H1 (cell line): ENCODE measurements at regions not wholly inside any gene's neighbourhood (a gene's known extent, or its start where the extent isn't known, plus 50 kb on each side); places are given as distances from the start of the nearest gene placed in this dataset.

Experiments used
- CTCF ChIA-PET: fragments of 300-600 bp; sonication (Branson Sonifier 250); formaldehyde crosslinking; loops from one replicate; lab custom pipeline; 2021; ENCODE audit not compliant: partially characterized antibody; lab: Charles Lee
- POLR2A ChIA-PET: fragments of 300-600 bp; sonication (Branson Sonifier 250); formaldehyde crosslinking; loops from one replicate; lab custom pipeline; 2021; ENCODE audit warnings: inconsistent platforms; ENCODE audit not compliant: partially characterized antibody; lab: Charles Lee
- DNase-seq, 2 experiments: peaks; one replicate each; pipeline versions ENCODE4 v3.0.0 to v3.0.0-alpha.2; 2010 to 2022; ENCODE audit warnings: low spot score in 2 of 2, low read depth in 1 of 2, mixed read lengths in 1 of 2
- FAIRE-seq: peaks from 2 replicates; lab custom pipeline; 2011; peaks lifted over from hg19 to GRCh38; lab: Jason Lieb, UNC
- H2AFZ ChIP-seq: 2 replicates; pipeline ENCODE4 v1.8.1; 2012; ENCODE audit warnings: low read length, inconsistent platforms
- H2AK5ac ChIP-seq: 2 replicates; pipeline ENCODE4 v1.6.1; 2013; ENCODE audit warnings: low read depth, low read length
- H2BK120ac ChIP-seq: replicated peaks from 2 replicates; pipeline ENCODE3; 2013; ENCODE audit warnings: low read depth, low read length, inconsistent platforms
- H2BK12ac ChIP-seq: 2 replicates; pipeline ENCODE4 v1.6.1; 2013; ENCODE audit warnings: low read depth, low read length
- H2BK15ac ChIP-seq: 2 replicates; pipeline ENCODE4 v1.6.1; 2013; ENCODE audit warnings: low read length
- H2BK20ac ChIP-seq: 2 replicates; pipeline ENCODE4 v1.6.1; 2013; ENCODE audit warnings: low read length
- H2BK5ac ChIP-seq: 2 replicates; pipeline ENCODE4 v1.6.1; 2013; ENCODE audit warnings: low read depth, low read length
- H3K14ac ChIP-seq: 2 replicates; pipeline ENCODE4 v1.6.1; 2013; ENCODE audit warnings: inconsistent platforms; ENCODE audit not compliant: insufficient read length
- H3K18ac ChIP-seq: 2 replicates; pipeline ENCODE4 v1.6.1; 2013; ENCODE audit warnings: low read length; ENCODE audit errors: extremely low read depth
- H3K23ac ChIP-seq: 2 replicates; pipeline ENCODE4 v1.6.1; 2013; ENCODE audit warnings: inconsistent platforms; ENCODE audit not compliant: insufficient read length
- H3K23me2 ChIP-seq: 2 replicates; pipeline ENCODE4 v1.6.1; 2013; ENCODE audit warnings: low read depth, low read length
- H3K27ac ChIP-seq: 2 replicates; pipeline ENCODE4 v1.6.1; 2011; ENCODE audit warnings: low read depth, low read length, inconsistent platforms
- H3K27me3 ChIP-seq, 4 experiments: replicated peaks in 1 of 4; 1 replicate in 1 of 4; 2 replicates in 3 of 4; pipeline versions ENCODE4 v1.6.1 to v1.8.1; 2011 to 2013; ENCODE audit warnings: low read length in 3 of 4, mild to moderate bottlenecking in 3 of 4, inconsistent platforms in 2 of 4, mixed read lengths in 2 of 4, moderate library complexity in 1 of 4; ENCODE audit not compliant: control insufficient read depth in 3 of 4, insufficient read depth in 3 of 4; ENCODE audit errors: extremely low read depth in 1 of 4
- H3K36me3 ChIP-seq, 4 experiments: 2 replicates each; pipeline versions ENCODE4 v1.6.1 to v1.8.1; 2011 to 2013; ENCODE audit warnings: mild to moderate bottlenecking in 4 of 4, low read length in 3 of 4, moderate library complexity in 2 of 4, control low read depth in 1 of 4, inconsistent platforms in 1 of 4; ENCODE audit not compliant: insufficient read depth in 4 of 4, control insufficient read depth in 2 of 4
- H3K4ac ChIP-seq: replicated peaks from 2 replicates; pipeline ENCODE3; 2013; ENCODE audit warnings: low read length, low read depth, mixed read lengths, inconsistent platforms; ENCODE audit not compliant: insufficient read length
- H3K4me1 ChIP-seq, 4 experiments: replicated peaks in 1 of 4; 1 replicate in 1 of 4; 2 replicates in 3 of 4; pipeline versions ENCODE4 v1.6.1 to v1.8.1; 2011 to 2013; ENCODE audit warnings: low read length in 3 of 4, inconsistent platforms in 2 of 4, mixed read lengths in 1 of 4; ENCODE audit not compliant: insufficient read depth in 4 of 4, control insufficient read depth in 3 of 4
- H3K4me2 ChIP-seq, 2 experiments: 2 replicates each; pipeline versions ENCODE4 v1.6.1 to v1.8.1; 2011 to 2013; ENCODE audit warnings: low read depth in 2 of 2, low read length in 2 of 2, control low read depth in 1 of 2, inconsistent platforms in 1 of 2, mild to moderate bottlenecking in 1 of 2; ENCODE audit not compliant: insufficient read depth in 1 of 2
- H3K4me3 ChIP-seq, 4 experiments: fragments of 200-600, 300-600 bp in 1 of 4; sonication (generic), shearing (Covaris generic), sonication (Bioruptor Twin) in 1 of 4; 2 replicates each; pipeline versions ENCODE4 v1.5.1 to v1.8.1; 2011 to 2016; ENCODE audit warnings: low read length in 4 of 4, low read depth in 3 of 4, control low read depth in 2 of 4, inconsistent platforms in 2 of 4, mild to moderate bottlenecking in 2 of 4, mixed read lengths in 1 of 4, moderate library complexity in 1 of 4; ENCODE audit not compliant: insufficient read depth in 2 of 4; ENCODE audit errors: extremely low read depth in 1 of 4
- H3K56ac ChIP-seq: replicated peaks from 2 replicates; pipeline ENCODE3; 2013; ENCODE audit warnings: low read depth, mild to moderate bottlenecking, mixed read lengths, low read length, inconsistent platforms; ENCODE audit not compliant: insufficient read length
- H3K79me1 ChIP-seq: 2 replicates; pipeline ENCODE4 v1.6.1; 2013; ENCODE audit warnings: low read depth, low read length, control low read depth
- H3K79me2 ChIP-seq, 2 experiments: 2 replicates each; pipeline versions ENCODE4 v1.6.1 to v1.8.1; 2012 to 2013; ENCODE audit warnings: low read length in 2 of 2, mild to moderate bottlenecking in 2 of 2, inconsistent platforms in 1 of 2; ENCODE audit not compliant: insufficient read depth in 2 of 2, control insufficient read depth in 1 of 2
- H3K9ac ChIP-seq, 4 experiments: replicated peaks in 1 of 4; 1 replicate in 1 of 4; 2 replicates in 3 of 4; pipeline versions ENCODE4 v1.6.1 to v1.8.1; 2011 to 2013; ENCODE audit warnings: low read depth in 3 of 4, low read length in 3 of 4, control low read depth in 2 of 4, mild to moderate bottlenecking in 2 of 4, moderate library complexity in 2 of 4, inconsistent platforms in 1 of 4; ENCODE audit errors: extremely low read depth in 1 of 4
- H3K9me3 ChIP-seq, 2 experiments: 2 replicates each; pipeline versions ENCODE4 v1.6.1 to v1.8.1; 2012 to 2013; ENCODE audit warnings: mild to moderate bottlenecking in 2 of 2, moderate library complexity in 2 of 2, control low read depth in 1 of 2, inconsistent platforms in 1 of 2, low read depth in 1 of 2, low read length in 1 of 2, mixed read lengths in 1 of 2; ENCODE audit not compliant: insufficient read depth in 2 of 2
- H4K20me1 ChIP-seq, 2 experiments: replicated peaks in 1 of 2; 2 replicates each; pipeline versions ENCODE3 to v1.8.1; 2011 to 2013; ENCODE audit warnings: inconsistent platforms in 2 of 2, low read length in 2 of 2, mild to moderate bottlenecking in 1 of 2; ENCODE audit not compliant: insufficient read depth in 2 of 2, control insufficient read depth in 1 of 2
- H4K5ac ChIP-seq: 2 replicates; pipeline ENCODE4 v1.6.1; 2013; ENCODE audit warnings: low read length, low read depth, mixed read lengths, inconsistent platforms; ENCODE audit not compliant: insufficient read length
- H4K8ac ChIP-seq: 2 replicates; pipeline ENCODE4 v1.8.0; 2013; ENCODE audit warnings: mild to moderate bottlenecking, moderate library complexity, low read length, inconsistent platforms; ENCODE audit not compliant: insufficient read depth; ENCODE audit errors: extremely low read depth
- H4K91ac ChIP-seq: replicated peaks from 2 replicates; pipeline ENCODE3; 2013; ENCODE audit warnings: low read length, mixed read lengths, inconsistent platforms; ENCODE audit not compliant: insufficient read length
- EZH2 ChIP-seq: fragments of 200-600 bp; sonication (generic); IDR thresholded peaks from 2 replicates; pipeline ENCODE4 v1.7.1; 2012; ENCODE audit warnings: low read depth, mild to moderate bottlenecking, moderate library complexity, low read length, inconsistent platforms; ENCODE audit not compliant: severe bottlenecking
- FOSL1 ChIP-seq: IDR thresholded peaks from 2 replicates; pipeline ENCODE4 v1.6.1; 2011; ENCODE audit warnings: mild to moderate bottlenecking, low read depth, low read length, moderate library complexity; ENCODE audit not compliant: insufficient read depth
- GTF2F1 ChIP-seq: IDR thresholded peaks from 2 replicates; pipeline ENCODE4 v1.6.1; 2012; ENCODE audit warnings: low read depth, low read length, improper control_type of control experiment, borderline replicate concordance
- JUN ChIP-seq: IDR thresholded peaks from 2 replicates; pipeline ENCODE4 v1.6.1; 2011; ENCODE audit warnings: low read depth, mild to moderate bottlenecking, improper control_type of control experiment, low read length
- KDM1A ChIP-seq: fragments of 200-600, 300-600 bp; sonication (generic); IDR thresholded peaks from 2 replicates; pipeline ENCODE4 v1.7.1; 2016; ENCODE audit warnings: mild to moderate bottlenecking, low read length, borderline replicate concordance
- KDM5A ChIP-seq: fragments of 200-600 bp; IDR thresholded peaks from 2 replicates; pipeline ENCODE4 v1.7.1; 2012; ENCODE audit warnings: mild to moderate bottlenecking, low read length, inconsistent platforms, mixed read lengths
- POLR2AphosphoS5 ChIP-seq: IDR thresholded peaks from 2 replicates; pipeline ENCODE4 v1.6.1; 2011; ENCODE audit warnings: low read depth, low read length
- RBBP5 ChIP-seq: IDR thresholded peaks from 2 replicates; pipeline ENCODE4 v1.7.1; 2012; ENCODE audit warnings: low read depth, mild to moderate bottlenecking, inconsistent platforms, low read length, moderate library complexity, borderline replicate concordance
- RFX5 ChIP-seq: IDR thresholded peaks from 2 replicates; pipeline ENCODE4 v1.6.1; 2011; ENCODE audit warnings: low read depth, low read length, improper control_type of control experiment, borderline replicate concordance
- SIX5 ChIP-seq: IDR thresholded peaks from 2 replicates; pipeline ENCODE4 v1.6.1; 2011; ENCODE audit warnings: mild to moderate bottlenecking, low read depth, low read length
- YY1 ChIP-seq: IDR thresholded peaks from 2 replicates; pipeline ENCODE4 v1.6.1; 2011; ENCODE audit warnings: low read depth, mild to moderate bottlenecking, low read length
- WGBS, 2 experiments: shearing (Covaris generic) in 1 of 2; methylation state at CpG; one replicate each; pipeline versions ENCODE4 v1.1.6 to v1.1.7; 2013 to 2015; ENCODE audit warnings: low lambda C conversion rate in 2 of 2, mixed read lengths in 2 of 2, inconsistent platforms in 1 of 2, low coverage in 1 of 2, missing lambda C conversion rate in 1 of 2; ENCODE audit not compliant: insufficient replicate concordance in 2 of 2, insufficient coverage in 1 of 2, insufficient read length in 1 of 2; ENCODE audit errors: extremely low coverage in 1 of 2, missing lambda C conversion rate in 1 of 2; 5-methylcytosine and 5-hydroxymethylcytosine counted together
- TF ChIP-seq, protein P1 (sequence below): IDR thresholded peaks from 2 replicates; pipeline ENCODE4 v1.6.1; 2011; ENCODE audit warnings: low read length, improper control_type of control experiment

DNA sequence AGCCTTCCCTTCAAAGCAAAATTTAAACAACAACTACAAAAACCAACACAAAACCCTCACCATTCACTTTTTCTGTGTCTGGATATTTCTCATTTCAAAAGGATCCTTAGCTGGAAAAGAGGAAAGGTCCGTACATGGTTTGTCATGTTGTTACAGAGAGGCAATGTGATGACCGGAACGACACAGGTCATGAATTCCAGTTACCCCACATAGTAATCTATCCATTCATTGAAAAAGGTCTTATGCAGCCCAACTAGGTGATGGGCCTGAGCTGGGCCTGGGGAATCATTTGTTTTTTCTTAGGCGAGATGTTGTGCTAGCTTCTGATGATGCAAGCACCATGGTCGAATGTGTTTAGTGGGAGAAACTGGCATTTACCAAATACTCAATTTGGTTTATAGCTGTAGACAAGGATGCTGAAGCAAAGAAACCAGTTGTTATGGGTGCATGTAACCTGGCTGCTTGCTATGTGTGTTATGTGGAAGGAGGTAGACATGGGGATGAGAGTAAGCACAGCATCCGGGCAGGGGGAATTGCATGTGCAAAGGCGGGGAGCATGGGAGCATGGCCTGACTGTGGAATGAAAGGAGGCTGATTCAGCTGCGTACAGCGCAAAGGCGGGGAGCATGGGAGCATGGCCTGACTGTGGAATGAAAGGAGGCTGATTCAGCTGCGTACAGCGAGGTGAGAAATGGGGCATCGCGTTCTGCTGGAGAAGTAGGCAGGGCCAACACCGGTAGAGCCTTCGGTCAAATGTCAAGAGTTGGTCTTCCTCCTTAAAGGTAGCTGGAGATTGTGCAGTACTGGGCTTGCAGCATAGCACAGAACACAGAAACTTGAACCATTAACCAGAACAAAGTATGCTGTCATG lies 269.7 kb upstream of the MAF start:
- FAIRE-seq (no peak), DNase-seq (no peak)
- Histone ChIP-seq H3K4me1 (no peaks in the 10 kb centered on the region), H2BK120ac (no peak overlapping the region), H3K56ac (no peak overlapping the region), H4K8ac (no peak overlapping the region), H4K5ac (no peak overlapping the region), H2AK5ac (no peak overlapping the region), H3K27ac (no peak overlapping the region), H3K4me3 (no peak overlapping the region), H3K23ac (no peak overlapping the region), H2AFZ (no peak overlapping the region), H2BK20ac (no peak overlapping the region), H2BK12ac (no peak overlapping the region), H3K79me2 (no peaks in the 10 kb centered on the region), H3K9me3 (no peaks in the 10 kb centered on the region), H3K9ac (no peak overlapping the region), H2BK5ac (no peak overlapping the region), H3K79me1 (no peaks in the 10 kb centered on the region), H3K14ac (no peak overlapping the region), H4K20me1 (no peaks in the 10 kb centered on the region), H3K36me3 (no peaks in the 10 kb centered on the region), H3K27me3 (no peaks in the 10 kb centered on the region), H2BK15ac (no peak overlapping the region), H3K18ac (no peak overlapping the region), H3K4me2 (no peak overlapping the region), H3K4ac (no peak overlapping the region), H4K91ac (no peak overlapping the region), H3K23me2 (peaks cover under 1% of the 10 kb centered on the region; the same call in 1 of the 2 replicates)
- ChIA-PET POLR2A (no interaction called here), CTCF (interaction anchor here (0.7 to 1.8 kb wide), 5 partner anchors 8 to 48 kb away, joined by 3 to 5 read pairs (median 4); no protein-coding TSS in a partner anchor)
- WGBS, 2 experiments, result 95% methylated on average over 16 of the region's 16 CpGs; no CpG with 5 or more reads in 1 of the 2 experiments
- TF ChIP-seq KDM5A, result no peak
- no peak for TF ChIP-seq RFX5
- TF ChIP-seq YY1, result no peak
- TF ChIP-seq JUN, result no peak
- TF ChIP-seq, protein P1, sequence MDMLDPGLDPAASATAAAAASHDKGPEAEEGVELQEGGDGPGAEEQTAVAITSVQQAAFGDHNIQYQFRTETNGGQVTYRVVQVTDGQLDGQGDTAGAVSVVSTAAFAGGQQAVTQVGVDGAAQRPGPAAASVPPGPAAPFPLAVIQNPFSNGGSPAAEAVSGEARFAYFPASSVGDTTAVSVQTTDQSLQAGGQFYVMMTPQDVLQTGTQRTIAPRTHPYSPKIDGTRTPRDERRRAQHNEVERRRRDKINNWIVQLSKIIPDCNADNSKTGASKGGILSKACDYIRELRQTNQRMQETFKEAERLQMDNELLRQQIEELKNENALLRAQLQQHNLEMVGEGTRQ, result no peak
- no peak for TF ChIP-seq POLR2AphosphoS5
- no peak for TF ChIP-seq SIX5
- no peak for TF ChIP-seq FOSL1
- TF ChIP-seq GTF2F1, result no peak
- no peak for TF ChIP-seq EZH2
- no peak for TF ChIP-seq KDM1A
- TF ChIP-seq RBBP5, result no peak
